Left ventricle myocardium inferior (tissue), 1 donor: ENCODE measurements at regions not wholly inside any gene's neighbourhood (a gene's known extent, or its start where the extent isn't known, plus 50 kb on each side); places are given as distances from the start of the nearest gene placed in this dataset.
"Not testable (repeated sequence)": the region's sequence is repeated elsewhere in the genome, so short reads cannot be mapped to it uniquely, and the experiment has no call there.

ENCODE experiments used
- DNase-seq: peaks from one replicate; pipeline ENCODE4 v3.0.0-alpha.2; 2020
- H3K27ac ChIP-seq: fragments of 200-600 bp; replicated peaks from 2 replicates; pipeline ENCODE4 v1.8.0; 2021
- H3K27me3 ChIP-seq: fragments of 200-600 bp; 2 replicates; pipeline ENCODE4 v1.8.0; 2021; ENCODE audit warnings: low read depth
- H3K36me3 ChIP-seq: fragments of 200-600 bp; 2 replicates; pipeline ENCODE4 v1.8.0; 2021
- H3K4me1 ChIP-seq: fragments of 200-600 bp; 2 replicates; pipeline ENCODE4 v1.8.0; 2021
- H3K4me3 ChIP-seq: fragments of 200-600 bp; 2 replicates; pipeline ENCODE4 v1.8.0; 2021; ENCODE audit warnings: mild to moderate bottlenecking, moderate library complexity
- H3K9me3 ChIP-seq: fragments of 200-600 bp; replicated peaks from 2 replicates; pipeline ENCODE4 v1.8.0; 2021
- intact Hi-C: fragments of 100-400 bp; cut with micrococcal nuclease; formaldehyde crosslinking; loops from one replicate; pipeline ENCODE4 v1.11.0; 2022
- TF ChIP-seq, protein P1 (sequence below): fragments of 200-600 bp; IDR thresholded peaks from 2 replicates; pipeline ENCODE4 v1.8.0; 2021; ENCODE audit warnings: antibody characterized with exemption, mild to moderate bottlenecking, borderline replicate concordance
- donor health status: DM: no; HTN: yes; CAD: no; lungs with severe emphysema.

GRCh38 chr2:175807031-175807873 lies 194.8 kb downstream of the LNPK start:
- intact Hi-C loops, result no loop called here
- Histone ChIP-seq H3K4me3 (no peak overlapping the region), H3K27ac (no peak overlapping the region), H3K4me1 (peaks cover 8% of the 10 kb centered on the region), H3K36me3 (no peaks in the 10 kb centered on the region), H3K9me3 (no peaks in the 10 kb centered on the region), H3K27me3 (no peaks in the 10 kb centered on the region)
- TF ChIP-seq, protein P1, sequence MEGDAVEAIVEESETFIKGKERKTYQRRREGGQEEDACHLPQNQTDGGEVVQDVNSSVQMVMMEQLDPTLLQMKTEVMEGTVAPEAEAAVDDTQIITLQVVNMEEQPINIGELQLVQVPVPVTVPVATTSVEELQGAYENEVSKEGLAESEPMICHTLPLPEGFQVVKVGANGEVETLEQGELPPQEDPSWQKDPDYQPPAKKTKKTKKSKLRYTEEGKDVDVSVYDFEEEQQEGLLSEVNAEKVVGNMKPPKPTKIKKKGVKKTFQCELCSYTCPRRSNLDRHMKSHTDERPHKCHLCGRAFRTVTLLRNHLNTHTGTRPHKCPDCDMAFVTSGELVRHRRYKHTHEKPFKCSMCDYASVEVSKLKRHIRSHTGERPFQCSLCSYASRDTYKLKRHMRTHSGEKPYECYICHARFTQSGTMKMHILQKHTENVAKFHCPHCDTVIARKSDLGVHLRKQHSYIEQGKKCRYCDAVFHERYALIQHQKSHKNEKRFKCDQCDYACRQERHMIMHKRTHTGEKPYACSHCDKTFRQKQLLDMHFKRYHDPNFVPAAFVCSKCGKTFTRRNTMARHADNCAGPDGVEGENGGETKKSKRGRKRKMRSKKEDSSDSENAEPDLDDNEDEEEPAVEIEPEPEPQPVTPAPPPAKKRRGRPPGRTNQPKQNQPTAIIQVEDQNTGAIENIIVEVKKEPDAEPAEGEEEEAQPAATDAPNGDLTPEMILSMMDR, result no peak
- DNase-seq, result no peak

DNA sequence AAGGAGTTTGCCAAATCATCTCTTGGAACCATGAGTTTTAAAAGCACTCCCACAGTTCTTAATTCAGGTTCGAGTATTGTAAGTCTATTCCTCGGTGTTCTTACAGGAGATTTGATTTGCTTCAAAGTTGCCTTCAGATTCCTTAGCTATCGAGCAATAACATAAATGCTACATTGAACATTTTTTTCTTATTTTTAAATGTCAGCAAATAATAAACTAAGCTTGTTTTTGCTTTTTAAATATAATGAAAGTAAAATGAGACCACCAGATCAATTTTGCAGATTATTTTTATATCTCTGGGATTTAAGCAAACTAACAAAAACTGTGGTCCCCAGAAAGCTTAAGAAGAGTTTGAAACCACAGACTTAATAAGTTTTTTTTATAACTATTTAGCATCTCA lies 195.5 kb downstream of the LNPK start:
- no peak overlapping the region for H3K4me3 ChIP-seq
- H3K27ac ChIP-seq, result no peak overlapping the region
- peaks cover 8% of the 10 kb centered on the region for H3K4me1 ChIP-seq
- H3K27me3 ChIP-seq, result no peaks in the 10 kb centered on the region
- no peaks in the 10 kb centered on the region for H3K9me3 ChIP-seq
- intact Hi-C loops, result no loop called here
- H3K36me3 ChIP-seq, result no peaks in the 10 kb centered on the region
- TF ChIP-seq, protein P1, result no peak
- no peak for DNase-seq

DNA sequence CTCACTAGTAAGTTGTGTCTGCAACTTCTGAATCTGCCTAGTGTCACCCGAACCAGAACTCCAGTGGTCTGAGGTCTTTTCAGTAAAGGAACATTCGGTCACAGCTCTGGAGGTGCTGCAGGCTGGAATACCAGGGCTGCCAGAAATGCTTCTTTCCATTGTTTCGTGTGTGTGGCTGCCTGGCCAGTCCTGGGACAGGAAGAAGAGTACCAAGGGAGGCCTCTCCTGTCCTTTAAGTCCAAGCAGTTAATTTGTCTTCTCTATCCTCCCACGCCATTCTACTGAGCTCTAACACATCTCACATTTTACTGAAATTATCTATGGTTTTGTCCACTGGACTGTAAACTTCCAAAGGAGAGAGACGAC lies 196.0 kb downstream of the LNPK start:
- DNase-seq, result no peak
- TF ChIP-seq, protein P1, result no peak
- intact Hi-C loops, result no loop called here
- no peak overlapping the region for H3K4me3 ChIP-seq
- H3K4me1 ChIP-seq, result peaks cover 8% of the 10 kb centered on the region
- H3K27ac ChIP-seq, result no peak overlapping the region
- no peaks in the 10 kb centered on the region for H3K9me3 ChIP-seq
- no peaks in the 10 kb centered on the region for H3K36me3 ChIP-seq
- no peaks in the 10 kb centered on the region for H3K27me3 ChIP-seq

- Histone ChIP-seq H3K36me3 (no peaks in the 10 kb centered on the region), H3K27me3 (no peaks in the 10 kb centered on the region), H3K4me1 (peaks cover 8% of the 10 kb centered on the region), H3K4me3 (no peak overlapping the region), H3K27ac (no peak overlapping the region), H3K9me3 (no peaks in the 10 kb centered on the region)
- TF ChIP-seq, protein P1, result no peak
- intact Hi-C loops, result no loop called here
- no peak for DNase-seq
Observed at GRCh38 chr2:175805442-175806124, 196.5 kb downstream of the LNPK start.

DNA sequence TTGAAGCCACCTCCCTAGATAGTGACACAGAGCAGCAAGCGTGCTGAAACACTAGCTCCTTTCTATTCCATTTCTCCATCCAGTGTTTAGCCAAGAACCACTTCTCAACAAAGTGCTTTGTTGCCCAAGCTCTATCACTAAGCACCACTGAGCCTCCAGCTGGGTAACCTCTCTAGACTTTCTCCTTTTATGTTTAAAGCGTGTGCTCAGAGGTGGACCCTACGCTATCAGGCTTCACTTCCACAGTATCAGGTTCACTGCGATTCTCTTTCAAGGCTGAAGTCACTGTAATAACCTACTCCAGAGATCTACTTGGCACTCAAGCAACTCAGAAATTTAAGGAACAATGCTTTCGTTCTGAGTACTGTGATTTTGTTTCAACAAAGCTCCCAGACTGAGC lies 197.9 kb downstream of the LNPK start:
- Histone ChIP-seq H3K27ac (no peak overlapping the region), H3K36me3 (no peaks in the 10 kb centered on the region), H3K9me3 (no peaks in the 10 kb centered on the region), H3K27me3 (no peaks in the 10 kb centered on the region), H3K4me1 (peaks cover 8% of the 10 kb centered on the region), H3K4me3 (no peak overlapping the region)
- DNase-seq, result no peak
- TF ChIP-seq, protein P1, result no peak
- intact Hi-C loops, result no loop called here

GRCh38 chr2:175796422-175796821 lies 205.6 kb downstream of the LNPK start:
- H3K36me3 ChIP-seq, H3K27me3 ChIP-seq, DNase-seq, H3K4me1 ChIP-seq, H3K4me3 ChIP-seq, H3K27ac ChIP-seq, intact Hi-C loops: not testable (repeated sequence)
- peaks cover 27% of the 10 kb centered on the region for H3K9me3 ChIP-seq
